ENCODE measurements at regions not wholly inside any gene's neighbourhood (a gene's known extent, or its start where the extent isn't known, plus 50 kb on each side); places are given as distances from the start of the nearest gene placed in this dataset.

DNA sequence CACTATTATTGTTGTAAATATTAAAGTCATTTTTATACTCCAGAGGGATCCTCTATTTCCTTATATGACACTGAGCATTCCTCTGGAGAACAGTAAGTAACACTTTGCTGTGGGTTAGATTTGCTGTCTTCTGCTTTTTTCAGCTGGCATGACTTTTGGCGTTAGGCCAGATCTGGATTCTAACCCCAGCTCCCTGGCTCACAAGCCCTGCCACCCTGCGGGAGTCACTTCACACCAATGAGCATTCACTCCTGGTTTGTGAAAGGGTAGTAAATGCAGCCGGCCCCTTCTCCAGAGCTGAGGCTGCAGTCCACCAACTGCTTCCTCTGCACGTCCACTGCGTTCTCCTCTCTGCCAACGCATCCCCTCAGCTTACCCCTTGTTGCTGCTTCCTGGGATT, 373.8 kb upstream of the RAB6C start:
- Histone ChIP-seq H3K9me3 (ENCODE audit: control insufficient read depth, insufficient read depth, low read length) (no peaks in the 10 kb centered on the region), H3K4me3 (ENCODE audit: low read length) (no peak overlapping the region), H3K4me1 (ENCODE audit: control insufficient read depth, low read length) (no peaks in the 10 kb centered on the region), H3K9me2 (replicated peaks; ENCODE audit: control insufficient read depth, low read length) (no peaks in the 10 kb centered on the region), H3K4me2 (ENCODE audit: low read length) (no peak overlapping the region), H3K27ac (ENCODE audit: low read depth, low read length) (no peak overlapping the region), H3K79me2 (ENCODE audit: control insufficient read depth, low read length) (no peaks in the 10 kb centered on the region), H4K20me1 (ENCODE audit: control insufficient read depth, insufficient read depth, low read depth, low read length) (no peaks in the 10 kb centered on the region), H3K36me3 (ENCODE audit: control insufficient read depth, low read length) (no peaks in the 10 kb centered on the region), H3K27me3 (ENCODE audit: control insufficient read depth, low read length) (no peaks in the 10 kb centered on the region), H3F3A (ENCODE audit: control insufficient read depth, insufficient read depth) (no peaks in the 10 kb centered on the region)
- TF ChIP-seq, protein P1, sequence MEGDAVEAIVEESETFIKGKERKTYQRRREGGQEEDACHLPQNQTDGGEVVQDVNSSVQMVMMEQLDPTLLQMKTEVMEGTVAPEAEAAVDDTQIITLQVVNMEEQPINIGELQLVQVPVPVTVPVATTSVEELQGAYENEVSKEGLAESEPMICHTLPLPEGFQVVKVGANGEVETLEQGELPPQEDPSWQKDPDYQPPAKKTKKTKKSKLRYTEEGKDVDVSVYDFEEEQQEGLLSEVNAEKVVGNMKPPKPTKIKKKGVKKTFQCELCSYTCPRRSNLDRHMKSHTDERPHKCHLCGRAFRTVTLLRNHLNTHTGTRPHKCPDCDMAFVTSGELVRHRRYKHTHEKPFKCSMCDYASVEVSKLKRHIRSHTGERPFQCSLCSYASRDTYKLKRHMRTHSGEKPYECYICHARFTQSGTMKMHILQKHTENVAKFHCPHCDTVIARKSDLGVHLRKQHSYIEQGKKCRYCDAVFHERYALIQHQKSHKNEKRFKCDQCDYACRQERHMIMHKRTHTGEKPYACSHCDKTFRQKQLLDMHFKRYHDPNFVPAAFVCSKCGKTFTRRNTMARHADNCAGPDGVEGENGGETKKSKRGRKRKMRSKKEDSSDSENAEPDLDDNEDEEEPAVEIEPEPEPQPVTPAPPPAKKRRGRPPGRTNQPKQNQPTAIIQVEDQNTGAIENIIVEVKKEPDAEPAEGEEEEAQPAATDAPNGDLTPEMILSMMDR (IDR thresholded peaks at IDR 0.05; ENCODE audit: low read depth, low read length, poor library complexity, severe bottlenecking), result no peak
- TF ChIP-seq EZH2phosphoT487 (IDR thresholded peaks at IDR 0.05; ENCODE audit: borderline replicate concordance, low read length), result no peak

DNA sequence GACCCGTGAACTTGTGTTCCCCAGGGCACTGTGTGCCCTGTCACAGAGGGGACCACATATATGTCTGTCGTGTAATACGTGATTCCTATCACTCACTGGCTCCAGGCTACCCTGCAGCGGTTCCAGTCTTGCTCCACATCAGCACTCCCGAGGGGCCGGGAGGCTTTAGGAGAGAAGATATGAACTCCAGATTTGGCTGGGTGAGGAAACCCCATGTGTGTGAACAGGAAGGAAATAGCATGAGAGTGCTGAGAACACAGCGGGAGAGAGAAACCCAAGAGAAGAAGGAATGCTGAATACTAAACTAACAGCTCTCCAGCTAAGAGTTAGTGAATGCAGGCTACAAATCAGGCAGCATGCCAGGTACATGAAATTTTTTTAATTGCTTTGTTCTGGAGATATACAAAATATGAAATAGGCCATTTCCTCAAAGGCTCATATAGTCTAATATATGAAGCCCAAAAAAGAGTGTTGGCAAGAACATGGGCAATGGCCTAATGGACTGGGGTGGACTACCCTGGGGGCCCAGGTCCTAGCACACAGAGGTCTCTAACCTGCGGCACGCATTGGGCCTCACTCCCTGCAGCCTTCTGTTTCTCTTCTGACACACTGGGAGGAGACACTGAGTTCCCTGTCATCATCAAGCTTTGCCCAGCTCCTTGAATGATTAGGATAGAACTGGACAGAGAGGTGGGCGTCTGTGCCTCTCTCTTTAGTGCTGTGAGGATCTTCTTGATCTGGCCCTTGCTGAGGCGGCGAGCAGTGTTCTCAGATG, 372.8 kb upstream of the RAB6C start:
- H3K27ac ChIP-seq (ENCODE audit: low read depth, low read length), result no peak overlapping the region
- no peaks in the 10 kb centered on the region for H3K36me3 ChIP-seq (ENCODE audit: control insufficient read depth, low read length)
- H3F3A ChIP-seq (ENCODE audit: control insufficient read depth, insufficient read depth), result no peaks in the 10 kb centered on the region
- H3K9me3 ChIP-seq (ENCODE audit: control insufficient read depth, insufficient read depth, low read length), result no peaks in the 10 kb centered on the region
- H3K79me2 ChIP-seq (ENCODE audit: control insufficient read depth, low read length), result no peaks in the 10 kb centered on the region
- TF ChIP-seq EZH2phosphoT487 (IDR thresholded peaks at IDR 0.05; ENCODE audit: borderline replicate concordance, low read length), result no peak
- TF ChIP-seq, protein P1 (IDR thresholded peaks at IDR 0.05; ENCODE audit: low read depth, low read length, poor library complexity, severe bottlenecking), result no peak
- no peak overlapping the region for H3K4me2 ChIP-seq (ENCODE audit: low read length)
- no peaks in the 10 kb centered on the region for H3K9me2 ChIP-seq (replicated peaks; ENCODE audit: control insufficient read depth, low read length)
- no peaks in the 10 kb centered on the region for H3K27me3 ChIP-seq (ENCODE audit: control insufficient read depth, low read length)
- no peaks in the 10 kb centered on the region for H3K4me1 ChIP-seq (ENCODE audit: control insufficient read depth, low read length)
- H4K20me1 ChIP-seq (ENCODE audit: control insufficient read depth, insufficient read depth, low read depth, low read length), result no peaks in the 10 kb centered on the region
- H3K4me3 ChIP-seq (ENCODE audit: low read length), result no peak overlapping the region

DNA sequence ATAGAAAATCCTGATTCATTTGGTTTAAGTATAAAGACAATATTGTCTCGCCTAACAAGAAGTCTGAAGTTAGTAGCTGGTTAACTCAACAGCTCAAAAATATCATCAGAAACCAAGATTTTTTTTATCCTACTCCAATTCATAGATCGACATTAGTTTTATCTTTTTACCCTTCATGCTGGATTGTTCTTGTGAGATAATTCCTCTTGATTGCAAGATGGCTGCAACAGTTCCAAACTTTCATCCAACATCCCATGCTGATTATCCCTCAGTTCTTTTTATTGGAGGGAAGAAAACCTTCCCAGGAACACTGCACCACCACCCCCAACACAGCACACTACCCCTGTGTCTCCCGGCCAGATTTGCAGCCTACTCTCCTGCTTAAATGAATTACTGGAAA, 370.2 kb upstream of the RAB6C start:
- H3K4me2 ChIP-seq (ENCODE audit: low read length), result no peak overlapping the region
- H3K9me2 ChIP-seq (replicated peaks; ENCODE audit: control insufficient read depth, low read length), result no peaks in the 10 kb centered on the region
- H3K4me1 ChIP-seq (ENCODE audit: control insufficient read depth, low read length), result no peaks in the 10 kb centered on the region
- no peaks in the 10 kb centered on the region for H3F3A ChIP-seq (ENCODE audit: control insufficient read depth, insufficient read depth)
- TF ChIP-seq, protein P1 (IDR thresholded peaks at IDR 0.05; ENCODE audit: low read depth, low read length, poor library complexity, severe bottlenecking), result no peak
- TF ChIP-seq EZH2phosphoT487 (IDR thresholded peaks at IDR 0.05; ENCODE audit: borderline replicate concordance, low read length), result no peak
- H3K27ac ChIP-seq (ENCODE audit: low read depth, low read length), result no peak overlapping the region
- H3K79me2 ChIP-seq (ENCODE audit: control insufficient read depth, low read length), result no peaks in the 10 kb centered on the region
- H3K4me3 ChIP-seq (ENCODE audit: low read length), result no peak overlapping the region
- no peaks in the 10 kb centered on the region for H3K36me3 ChIP-seq (ENCODE audit: control insufficient read depth, low read length)
- H4K20me1 ChIP-seq (ENCODE audit: control insufficient read depth, insufficient read depth, low read depth, low read length), result no peaks in the 10 kb centered on the region
- H3K9me3 ChIP-seq (ENCODE audit: control insufficient read depth, insufficient read depth, low read length), result no peaks in the 10 kb centered on the region
- no peaks in the 10 kb centered on the region for H3K27me3 ChIP-seq (ENCODE audit: control insufficient read depth, low read length)

Measured in DOHH2 (cell line).